Posterior vena cava (tissue), 2 donors: ENCODE measurements at regions not wholly inside any gene's neighbourhood (a gene's known extent, or its start where the extent isn't known, plus 50 kb on each side); places are given as distances from the start of the nearest gene placed in this dataset.

Source experiments
- DNase-seq: peaks from one replicate; pipeline ENCODE4 v3.0.0-alpha.2; 2020; ENCODE audit warnings: low spot score
- intact Hi-C, 2 donors: fragments of 100-400 bp; cut with DNase I; formaldehyde crosslinking; loops; one replicate each; pipeline versions ENCODE4 v1.14.1 to v1.14.2; 2022 to 2023
- donor health status: DM: yes; HTN: yes; CAD: no.
- donor health status: DM: yes; HTN: yes; CAD: no.

DNA sequence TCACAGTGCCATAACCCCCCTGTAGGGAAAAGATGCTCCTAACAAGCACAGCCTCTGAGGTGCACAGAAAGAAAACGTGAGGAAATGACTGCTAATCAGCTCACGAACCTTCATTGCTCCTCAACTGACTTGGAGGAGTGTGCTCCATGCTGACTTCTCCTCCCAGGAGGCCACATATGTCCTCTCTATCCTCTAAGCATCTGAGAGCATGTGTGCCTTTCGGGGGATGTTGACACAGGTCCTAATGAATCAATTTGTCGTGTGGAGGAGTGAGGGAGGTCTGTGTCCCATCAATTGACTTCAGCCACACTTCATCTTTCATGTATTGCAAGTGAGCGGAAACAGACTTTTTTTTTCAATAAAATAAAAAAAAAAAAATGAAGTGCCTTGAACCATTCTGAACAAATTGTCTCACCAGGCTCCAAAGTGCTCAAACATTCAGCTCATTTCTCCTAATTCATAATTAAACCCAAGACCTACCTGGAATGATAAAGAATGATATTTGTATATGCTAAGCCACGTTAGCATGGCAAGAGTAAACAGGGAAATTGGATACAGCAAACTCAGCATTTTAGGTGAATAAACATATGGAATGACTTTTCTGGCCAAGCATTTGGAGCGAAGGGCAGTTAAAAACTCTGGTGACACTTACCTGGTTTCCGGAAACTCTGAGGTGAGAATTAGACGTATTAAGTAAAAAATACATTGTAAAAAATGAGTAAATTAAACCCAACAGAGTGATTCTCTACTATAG lies 317.6 kb upstream of the FAT3 start:
- DNase-seq, result no peak
- intact Hi-C loops, result no loop called here

DNA sequence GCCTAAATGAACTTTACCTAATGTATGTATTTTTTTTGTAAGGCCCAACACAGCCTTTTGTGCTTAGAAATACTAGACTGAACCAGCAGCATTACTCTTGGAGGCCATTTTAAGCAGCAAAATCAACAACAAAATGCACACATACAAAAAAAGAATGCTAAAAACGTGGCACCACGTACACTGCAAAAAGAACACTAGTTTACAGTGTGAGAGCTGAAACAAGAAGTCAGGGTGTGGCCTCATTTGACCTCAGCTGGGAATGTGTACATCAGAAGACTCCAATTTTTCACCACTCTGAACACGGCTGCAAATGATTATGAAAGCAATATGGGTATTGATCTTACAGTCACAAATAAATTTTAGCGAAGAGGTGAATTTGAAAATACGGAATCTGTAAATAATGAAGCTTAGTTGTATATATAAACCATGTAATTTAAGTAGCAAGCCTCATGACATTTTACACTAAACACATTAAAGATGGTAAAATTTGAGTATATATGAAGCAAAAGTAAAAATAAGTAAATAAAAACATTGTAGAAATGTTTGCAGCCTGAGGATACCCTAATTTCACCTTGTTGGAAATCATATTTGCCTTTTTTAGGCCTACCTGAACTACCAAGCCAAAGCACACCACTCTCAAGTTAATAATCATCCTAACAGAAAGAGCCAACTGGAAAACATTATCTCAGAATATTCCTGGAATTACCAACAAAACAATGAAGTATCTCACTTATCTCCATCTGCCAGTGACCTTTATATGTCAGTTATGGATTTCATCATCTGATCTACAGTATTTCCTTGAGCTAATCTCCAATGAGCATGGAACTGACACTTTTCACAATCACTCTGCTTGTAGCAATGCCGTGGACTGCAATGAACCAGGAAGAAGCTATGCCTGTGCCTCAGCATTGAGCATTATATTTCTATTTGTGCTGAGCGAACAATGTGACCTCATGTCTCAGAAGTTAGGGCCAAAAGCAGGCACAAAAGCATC lies 319.5 kb upstream of the FAT3 start:
- intact Hi-C loops, result no loop called here
- DNase-seq, result no peak

- DNase-seq, result no peak
- intact Hi-C loops, result no loop called here
Observed at GRCh38 chr11:91902312-91902711, 322.3 kb upstream of the FAT3 start.

DNA sequence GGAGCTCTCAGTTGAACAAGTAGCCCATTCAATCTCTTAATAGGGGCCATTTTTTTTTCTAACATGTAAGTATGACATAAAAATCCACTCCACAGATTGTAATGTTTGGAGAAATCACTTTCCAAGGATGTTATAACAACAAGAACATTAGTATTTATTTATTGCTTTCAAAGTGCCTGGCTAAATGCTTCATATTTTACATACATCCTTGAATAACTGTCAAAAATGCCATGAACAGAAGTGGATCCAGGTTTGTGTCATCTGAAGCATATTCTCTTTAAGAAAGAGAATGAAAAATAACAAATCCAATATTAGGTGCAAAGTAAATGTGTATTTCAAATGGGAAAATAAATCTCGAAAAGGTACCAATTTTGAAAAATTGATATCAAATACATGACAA lies 344.0 kb upstream of the FAT3 start:
- intact Hi-C loops, result no loop called here
- no peak for DNase-seq

DNA sequence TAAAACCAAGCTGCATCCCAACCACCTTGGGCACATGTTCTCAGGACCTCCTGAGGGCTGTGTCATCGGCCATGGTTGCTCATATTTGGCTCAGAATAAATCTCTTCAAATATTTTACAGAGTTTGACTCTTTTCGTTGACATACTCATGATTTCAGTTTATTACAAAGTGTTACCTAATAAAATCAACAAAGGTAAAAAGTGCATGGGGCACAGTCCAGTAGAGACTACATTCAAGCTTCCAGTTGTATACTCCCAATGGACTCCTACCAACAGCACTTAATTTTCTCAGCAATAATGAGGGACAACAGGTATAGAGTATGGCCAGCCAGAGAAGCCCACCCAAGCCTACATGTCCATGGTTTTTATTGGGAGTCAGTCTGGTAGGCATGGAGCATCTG lies 347.9 kb upstream of the FAT3 start:
- no peak for DNase-seq
- intact Hi-C loops, result no loop called here

DNA sequence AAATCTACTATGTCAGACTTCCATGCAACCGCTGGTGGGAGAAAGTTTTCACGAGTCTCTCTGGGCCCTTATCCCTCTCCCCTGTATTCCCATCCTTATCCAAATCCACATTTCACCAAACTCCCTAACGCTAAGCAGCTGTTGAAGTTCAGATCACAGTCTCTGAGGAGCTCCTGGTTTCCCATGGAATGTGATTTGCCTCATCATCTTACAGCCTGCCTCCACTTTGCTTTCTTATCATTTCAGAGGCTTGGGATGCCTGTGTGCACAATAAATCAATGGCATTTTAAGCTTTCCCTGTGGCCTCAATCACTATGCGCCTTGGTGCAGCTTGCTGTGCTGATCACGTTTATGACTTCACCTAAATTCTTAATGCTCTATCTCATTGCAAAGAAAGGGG lies 352.4 kb upstream of the FAT3 start:
- intact Hi-C loops, result no loop called here
- DNase-seq, result no peak

GRCh38 chr11:91871791-91872190 lies 352.8 kb upstream of the FAT3 start:
- intact Hi-C loops, result no loop called here
- DNase-seq, result no peak

DNA sequence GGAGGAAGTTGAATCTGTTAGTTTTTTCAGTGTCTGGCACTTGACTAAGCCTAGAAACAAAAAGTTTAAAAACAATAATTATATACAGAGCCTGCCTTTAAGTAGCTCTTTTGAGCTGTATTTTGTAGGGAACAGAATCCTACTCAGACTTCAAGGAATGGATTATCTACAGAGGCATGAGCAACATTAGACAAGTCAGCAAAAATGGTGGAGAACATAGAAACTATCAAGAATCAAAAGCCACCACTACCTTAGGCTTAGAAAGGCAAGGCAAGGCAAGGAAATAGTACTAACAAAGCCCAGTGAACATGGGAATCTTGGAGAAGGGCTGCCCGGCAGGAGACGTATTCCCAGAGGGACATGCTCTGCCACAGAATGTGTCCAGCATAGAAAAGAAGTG lies 353.6 kb upstream of the FAT3 start:
- DNase-seq, result no peak
- intact Hi-C loops, result no loop called here

- DNase-seq, result no peak
- intact Hi-C loops, result no loop called here
Observed at GRCh38 chr11:91869686-91870085, 354.9 kb upstream of the FAT3 start.

- intact Hi-C loops, result no loop called here
- no peak for DNase-seq
Observed at GRCh38 chr11:91866642-91867041, 358.0 kb upstream of the FAT3 start.

- intact Hi-C loops, result no loop called here
- no peak for DNase-seq
Observed at GRCh38 chr11:91860661-91861060, 364.0 kb upstream of the FAT3 start.

DNA sequence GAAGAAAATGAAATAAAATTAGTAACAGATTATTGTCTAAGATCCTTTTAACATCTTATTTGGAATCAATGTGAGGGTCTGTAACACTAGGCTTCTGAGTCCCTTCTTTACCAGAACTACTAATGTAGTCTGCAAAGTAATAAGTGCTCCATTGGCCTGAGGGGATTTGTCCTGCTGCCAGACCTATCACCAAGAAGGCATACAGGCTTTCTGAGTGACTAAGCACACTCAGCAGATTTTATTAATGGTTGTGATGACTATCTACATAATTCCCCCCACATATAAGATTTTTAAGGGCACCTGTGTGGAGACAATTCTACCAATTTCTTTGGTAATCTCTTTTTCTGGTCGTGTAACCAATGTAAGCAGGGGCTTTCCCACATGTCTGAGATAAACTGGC lies 365.0 kb upstream of the FAT3 start:
- intact Hi-C loops, result no loop called here
- DNase-seq, result no peak

- no peak for DNase-seq
- intact Hi-C loops, result no loop called here
Observed at GRCh38 chr11:91857179-91857578, 367.4 kb upstream of the FAT3 start.

GRCh38 chr11:91854780-91855179 lies 369.8 kb upstream of the FAT3 start:
- intact Hi-C loops, result no loop called here

GRCh38 chr11:91854171-91854570 lies 370.4 kb upstream of the FAT3 start:
- intact Hi-C loops, result no loop called here
- no peak for DNase-seq

More at GRCh38 chr11:91854780-91855179, 369.8 kb upstream of the FAT3 start:
- no peak for DNase-seq

- intact Hi-C loops, result no loop called here
- no peak for DNase-seq
Observed at GRCh38 chr11:91851908-91852307, 372.7 kb upstream of the FAT3 start.

DNA sequence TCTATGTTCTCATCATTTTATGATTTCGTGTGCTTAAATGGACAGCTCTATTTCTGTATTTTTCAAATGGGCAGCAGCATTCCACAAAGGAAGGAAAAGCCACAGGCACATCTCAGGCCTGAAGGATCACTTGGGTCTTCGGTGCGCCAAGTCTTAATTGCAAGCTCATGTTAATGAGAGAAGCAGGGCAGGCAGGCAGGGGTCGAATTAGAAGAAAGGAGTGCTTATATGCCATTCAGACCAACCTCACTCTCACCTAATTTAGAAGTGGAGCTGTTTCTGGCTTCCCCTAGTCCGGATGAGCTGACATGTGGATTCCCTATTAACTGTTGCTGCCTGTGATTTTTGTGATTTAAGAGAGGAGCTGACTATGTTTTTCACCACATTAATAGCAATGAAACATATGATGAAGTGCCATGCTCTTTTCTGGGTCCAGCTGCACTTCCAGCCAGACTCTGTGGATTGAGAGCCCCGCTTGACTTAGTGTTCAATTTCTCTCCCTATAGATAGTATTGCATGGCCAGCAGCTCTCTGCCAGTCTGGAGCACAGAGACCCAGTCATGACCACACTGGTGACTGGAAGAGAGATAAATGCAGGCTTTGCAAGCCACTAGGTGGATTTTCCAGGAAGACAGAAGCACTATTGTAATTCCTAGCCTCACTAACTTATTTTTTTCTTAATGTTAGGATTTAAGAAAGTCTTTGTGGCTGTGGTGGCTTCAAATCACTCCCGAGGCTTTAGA lies 373.9 kb upstream of the FAT3 start:
- intact Hi-C loops, result no loop called here

GRCh38 chr11:91850021-91850420 lies 374.6 kb upstream of the FAT3 start:
- DNase-seq, result no peak
- intact Hi-C loops, result no loop called here

More for the DNA sequence above, 373.9 kb upstream of the FAT3 start:
- DNase-seq, result no peak

- intact Hi-C loops, result no loop called here
- no peak for DNase-seq
Observed at GRCh38 chr11:91846649-91847048, 378.0 kb upstream of the FAT3 start.

DNA sequence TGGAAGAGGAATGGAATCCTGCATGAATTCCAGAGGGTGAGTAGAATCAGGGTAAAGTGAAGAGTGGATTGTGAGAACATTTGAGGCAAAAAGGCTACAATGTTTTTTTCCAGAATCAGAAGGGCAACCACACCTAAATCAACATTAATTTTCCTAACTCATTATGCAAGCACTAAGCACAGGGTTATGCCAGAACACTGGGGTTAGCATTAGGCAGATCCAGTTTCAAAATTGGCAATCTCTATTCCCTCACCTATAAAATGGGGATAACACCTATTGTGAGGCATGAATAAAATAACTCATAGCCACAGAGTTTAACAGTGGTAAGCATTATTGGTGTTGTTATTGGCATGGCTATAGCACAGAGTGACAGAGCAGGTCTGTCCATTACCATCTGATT lies 378.6 kb upstream of the FAT3 start:
- DNase-seq, result no peak
- intact Hi-C loops, result no loop called here
